HUDEP-2 (cell line): ENCODE measurements at regions not wholly inside any gene's neighbourhood (a gene's known extent, or its start where the extent isn't known, plus 50 kb on each side); places are given as distances from the start of the nearest gene placed in this dataset.

ENCODE experiments used
- DNase-seq, 76 experiments: peaks; one replicate each; lab custom pipeline; 2025; ENCODE audit not compliant: unreplicated experiment in 76 of 76; lab: John Stamatoyannopoulos, UW

- no peak for DNase-seq
Observed at GRCh38 chr6:145373826-145374225, 361.5 kb downstream of the EPM2A start.

- DNase-seq, result no peak
Observed at GRCh38 chr6:145374570-145374969, 360.8 kb downstream of the EPM2A start.

DNA sequence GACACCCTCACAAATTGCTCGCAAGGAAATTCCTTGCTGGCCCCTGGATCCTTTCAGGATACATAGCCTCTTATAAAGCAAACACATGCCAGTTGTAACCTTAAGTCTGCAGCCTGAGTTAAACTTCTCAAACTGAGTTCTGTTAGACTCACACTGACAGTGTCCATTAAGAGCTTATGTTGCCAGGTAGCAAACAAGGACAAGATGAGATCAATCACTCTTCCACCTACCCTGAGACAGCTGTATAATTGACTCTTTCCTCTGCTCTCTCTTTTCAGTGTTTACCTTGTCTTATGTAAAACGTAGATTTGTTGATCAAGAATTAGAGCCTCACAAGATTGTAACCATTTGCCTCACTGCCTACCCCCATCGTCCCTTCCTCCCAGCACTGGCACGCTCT is 359.8 kb downstream of the EPM2A start:
- DNase-seq, result no peak

DNA sequence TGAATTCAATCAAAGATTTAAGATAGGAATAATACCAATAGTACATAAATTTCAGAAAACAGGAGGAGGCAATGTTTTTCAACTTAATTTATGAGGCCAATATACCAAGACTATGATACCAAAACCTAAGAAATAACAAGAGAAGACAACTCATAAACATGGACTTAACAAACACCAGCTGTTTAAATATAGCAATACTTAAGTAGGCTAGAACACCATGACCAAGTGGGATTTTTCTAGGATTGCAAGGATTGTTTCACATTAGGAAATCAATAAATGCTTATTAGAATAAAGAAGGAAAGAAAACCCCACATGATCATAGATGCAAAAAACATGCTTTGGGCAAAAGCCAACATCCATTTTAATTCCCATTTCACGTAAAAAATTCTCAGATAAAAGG is 355.1 kb downstream of the EPM2A start:
- DNase-seq, result no peak

- no peak for DNase-seq
Observed at GRCh38 chr6:145381941-145382340, 353.4 kb downstream of the EPM2A start.

DNA sequence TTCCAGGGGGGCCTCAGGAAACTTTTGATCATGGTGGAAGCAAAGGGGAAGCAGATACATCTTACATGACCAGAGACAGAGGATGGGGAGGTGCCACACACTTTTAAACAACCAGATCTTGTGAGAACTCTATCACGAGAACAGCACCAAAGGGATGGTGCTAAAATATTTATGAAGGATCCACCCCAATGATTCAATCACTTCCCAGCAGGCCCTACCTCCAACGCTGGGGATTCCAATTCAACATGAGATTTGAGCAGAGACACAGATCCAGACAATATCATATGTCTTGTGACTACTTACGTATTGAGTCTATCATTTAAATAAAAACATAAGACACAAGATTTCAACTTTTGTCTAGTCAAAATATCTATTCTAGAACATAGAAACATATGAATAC is 351.9 kb downstream of the EPM2A start:
- DNase-seq, result no peak

GRCh38 chr6:145384503-145384902 is 350.8 kb downstream of the EPM2A start:
- DNase-seq, result no peak

DNA sequence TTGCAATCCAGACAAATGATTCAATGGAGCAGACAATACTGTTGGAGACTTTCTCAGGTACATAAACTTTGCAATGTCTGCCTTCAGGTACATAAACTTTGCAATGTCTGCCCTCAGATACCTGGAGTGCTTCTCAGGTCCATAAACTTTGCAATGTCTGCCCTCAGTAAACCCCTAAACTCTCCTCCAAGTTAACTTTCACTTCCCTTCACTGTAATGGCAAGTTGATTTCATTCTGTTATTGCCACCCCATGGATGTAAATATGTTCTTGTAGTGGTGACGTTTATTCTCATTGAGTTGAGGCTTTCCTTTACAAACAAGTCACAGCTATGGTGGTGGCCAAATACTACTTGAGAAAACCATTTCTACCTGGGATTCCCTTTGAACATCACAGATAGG is 338.8 kb downstream of the EPM2A start:
- DNase-seq, result no peak

GRCh38 chr6:145400508-145400907 is 334.8 kb downstream of the EPM2A start:
- DNase-seq, result no peak

- DNase-seq, result no peak
Observed at GRCh38 chr6:145405006-145405551, 330.2 kb downstream of the EPM2A start.

- no peak for DNase-seq
Observed at GRCh38 chr6:145406783-145407182, 328.5 kb downstream of the EPM2A start.

DNA sequence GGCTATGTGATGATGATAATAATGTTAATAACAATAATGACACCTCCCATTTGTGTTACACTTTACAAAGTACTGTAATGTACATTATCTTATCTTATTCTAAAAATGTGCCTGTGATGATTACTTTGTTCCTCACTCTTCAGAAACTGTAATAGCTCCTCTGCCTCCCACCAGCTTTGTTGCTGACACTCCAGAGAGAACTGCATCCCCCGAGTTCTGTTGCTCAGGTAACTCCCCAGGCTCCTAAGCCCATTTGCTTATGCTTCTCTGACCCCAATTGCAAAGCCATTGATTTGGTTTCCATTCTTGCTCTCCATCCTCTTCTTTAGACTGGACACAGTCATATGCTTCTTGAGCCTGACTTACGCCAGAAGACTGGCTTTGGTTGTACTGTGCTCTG is 319.7 kb downstream of the EPM2A start:
- DNase-seq, result no peak

- no peak for DNase-seq
Observed at GRCh38 chr6:145420599-145420998, 314.7 kb downstream of the EPM2A start.

- no peak for DNase-seq
Observed at GRCh38 chr6:145423936-145424335, 311.4 kb downstream of the EPM2A start.

GRCh38 chr6:145427232-145427631 is 308.1 kb downstream of the EPM2A start:
- DNase-seq, result no peak

- DNase-seq, result no peak
Observed at GRCh38 chr6:145428706-145429105, 306.6 kb downstream of the EPM2A start.

DNA sequence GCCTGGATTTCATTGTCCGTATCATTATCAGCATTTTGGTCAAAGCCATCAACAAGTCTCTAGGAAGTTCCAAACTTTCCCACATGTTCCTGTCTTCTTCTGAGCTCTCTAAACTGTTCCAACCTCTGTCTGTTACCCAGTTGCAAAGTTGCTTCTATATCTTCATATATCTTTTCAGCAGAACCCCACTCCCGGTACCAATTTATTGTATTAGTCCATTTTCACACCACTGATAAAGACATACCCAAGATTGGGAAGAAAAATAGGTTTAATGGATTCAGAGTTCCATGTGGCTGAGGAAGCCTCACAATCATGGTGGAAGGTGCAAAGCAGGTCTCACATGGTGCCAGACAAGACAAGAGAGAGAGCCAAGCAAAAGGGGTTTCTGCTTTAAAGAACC is 293.2 kb downstream of the EPM2A start:
- no peak for DNase-seq

DNA sequence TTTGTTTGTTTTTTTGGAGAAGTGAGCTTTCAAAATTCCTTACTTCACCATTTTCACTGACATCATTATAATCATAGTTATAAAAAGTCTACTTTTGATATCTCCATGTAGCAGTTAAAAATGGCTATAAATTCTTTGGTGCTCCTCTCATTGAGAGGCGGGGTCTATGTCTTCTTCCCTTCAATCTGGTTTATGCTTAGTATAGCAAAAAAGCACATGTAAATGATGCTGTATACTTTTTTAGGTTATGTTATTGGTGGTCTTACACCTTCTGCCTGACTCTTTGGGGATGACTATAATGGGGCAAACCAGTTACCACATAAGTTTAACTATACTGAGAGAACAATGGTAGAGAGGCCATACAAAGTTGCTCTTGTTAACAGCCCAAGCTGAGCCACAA is 289.6 kb downstream of the EPM2A start:
- DNase-seq, result no peak

GRCh38 chr6:145451029-145451428 is 284.3 kb downstream of the EPM2A start:
- no peak for DNase-seq

DNA sequence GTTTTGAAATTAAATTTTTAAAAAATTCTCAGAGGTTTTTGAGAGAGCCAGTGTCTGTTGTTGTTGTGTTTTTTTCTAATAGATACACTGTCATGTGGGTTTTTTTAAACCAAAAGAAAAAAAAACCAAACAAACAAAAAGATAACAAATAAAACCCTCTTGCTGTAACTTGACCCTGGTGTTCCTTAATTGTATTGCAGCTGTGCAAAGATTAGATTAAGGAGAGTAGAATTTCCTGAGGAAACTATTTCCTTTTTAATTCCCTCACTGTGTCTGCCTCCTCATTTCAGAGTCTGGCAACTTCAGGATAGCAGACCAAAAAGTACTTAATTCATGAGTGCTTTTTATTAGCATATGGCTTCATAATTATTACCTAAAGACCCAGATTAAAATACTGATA is 281.9 kb downstream of the EPM2A start:
- no peak for DNase-seq

- DNase-seq, result no peak
Observed at GRCh38 chr6:145454006-145454405, 281.3 kb downstream of the EPM2A start.

GRCh38 chr6:145457556-145457955 is 277.8 kb downstream of the EPM2A start:
- no peak for DNase-seq

- no peak for DNase-seq
Observed at GRCh38 chr6:145468534-145468933, 266.8 kb downstream of the EPM2A start.
